Activated B cell treated with CpG ODN at 0.5 μM for 24 hours (primary cell): ENCODE measurements at regions not wholly inside any gene's neighbourhood (a gene's known extent, or its start where the extent isn't known, plus 50 kb on each side); places are given as distances from the start of the nearest gene placed in this dataset.
"Not testable (repeated sequence)": the region's sequence is repeated elsewhere in the genome, so short reads cannot be mapped to it uniquely, and the experiment has no call there.

Experiments used
- ATAC-seq: fragments of 200-7000 bp; cut with Tn5 transposase; one replicate; pipeline ENCODE4 v1.10.0; 2021; ENCODE audit warnings: low read depth, mild to moderate bottlenecking, moderate library complexity
- CTCF ChIA-PET: fragments of 350-600 bp; sonication (Branson Sonifier 250); formaldehyde crosslinking; loops from one replicate; lab custom pipeline; 2021; ENCODE audit warnings: antibody characterized with exemption; lab: Charles Lee
- POLR2A ChIA-PET: fragments of 350-600 bp; sonication (Branson Sonifier 250); formaldehyde crosslinking; loops from one replicate; lab custom pipeline; 2021; ENCODE audit warnings: antibody characterized with exemption; lab: Charles Lee
- DNase-seq: peaks from one replicate; pipeline ENCODE4 v3.0.0; 2022
- H3K27ac Mint-ChIP-seq: one replicate; pipeline ENCODE4 v1.8.0; 2020; ENCODE audit warnings: mixed read lengths
- H3K27me3 Mint-ChIP-seq: one replicate; pipeline ENCODE4 v1.8.0; 2021; ENCODE audit warnings: mixed read lengths
- H3K36me3 Mint-ChIP-seq: one replicate; pipeline ENCODE4 v1.8.0; 2021; ENCODE audit warnings: low read depth, mixed read lengths
- H3K4me1 Mint-ChIP-seq: one replicate; pipeline ENCODE4 v1.8.0; 2021; ENCODE audit warnings: mixed read lengths
- H3K4me3 Mint-ChIP-seq: one replicate; pipeline ENCODE4 v1.8.0; 2020; ENCODE audit warnings: mild to moderate bottlenecking, mixed read lengths
- H3K9me3 Mint-ChIP-seq: one replicate; pipeline ENCODE4 v1.8.0; 2020; ENCODE audit warnings: mixed read lengths
- CTCF ChIP-seq: fragments of 200-600 bp; IDR thresholded peaks from one replicate; pipeline ENCODE4 v1.8.0; 2022; ENCODE audit warnings: antibody characterized with exemption, mild to moderate bottlenecking
- intact Hi-C: fragments of 100-400 bp; cut with micrococcal nuclease; formaldehyde crosslinking; loops from one replicate; pipeline ENCODE4 v1.15.1; 2024

- no peak overlapping the region for H3K27ac Mint-ChIP-seq
- ATAC-seq, result no peak
- intact Hi-C loops, result no loop called here
- no peaks in the 10 kb centered on the region for H3K4me1 Mint-ChIP-seq
- no peaks in the 10 kb centered on the region for H3K9me3 Mint-ChIP-seq
- no peak for DNase-seq
- no peaks in the 10 kb centered on the region for H3K36me3 Mint-ChIP-seq
- CTCF ChIA-PET, result no interaction called here
- no peak for TF ChIP-seq CTCF
- POLR2A ChIA-PET, result no interaction called here
- peaks cover 2% of the 10 kb centered on the region for H3K27me3 Mint-ChIP-seq
- H3K4me3 Mint-ChIP-seq, result no peak overlapping the region
These were observed 298.2 kb downstream of the CCSER2 start for GRCh38 chr10:84626397-84627087.

- Mint-ChIP-seq H3K27ac (no peak overlapping the region), H3K36me3 (no peaks in the 10 kb centered on the region), H3K4me3 (no peak overlapping the region), H3K27me3 (peaks cover 5% of the 10 kb centered on the region), H3K9me3 (no peaks in the 10 kb centered on the region), H3K4me1 (no peaks in the 10 kb centered on the region)
- POLR2A ChIA-PET, result no interaction called here
- intact Hi-C loops, result no loop called here
- no peak for TF ChIP-seq CTCF
- no peak for ATAC-seq
- CTCF ChIA-PET, result no interaction called here
- DNase-seq, result no peak
These were observed 304.5 kb downstream of the CCSER2 start for GRCh38 chr10:84632866-84633265.

GRCh38 chr10:84634636-84635035 lies 306.2 kb downstream of the CCSER2 start:
- no peaks in the 10 kb centered on the region for H3K4me1 Mint-ChIP-seq
- POLR2A ChIA-PET, result no interaction called here
- H3K27me3 Mint-ChIP-seq, result peaks cover 5% of the 10 kb centered on the region
- CTCF ChIA-PET, result no interaction called here
- intact Hi-C loops, result no loop called here
- H3K36me3 Mint-ChIP-seq, result no peaks in the 10 kb centered on the region
- DNase-seq (no peak), ATAC-seq (no peak)
- H3K27ac Mint-ChIP-seq, result no peak overlapping the region
- TF ChIP-seq CTCF, result no peak
- H3K9me3 Mint-ChIP-seq, result no peaks in the 10 kb centered on the region
- no peak overlapping the region for H3K4me3 Mint-ChIP-seq

GRCh38 chr10:84650628-84651027 lies 322.2 kb downstream of the CCSER2 start:
- H3K4me3 Mint-ChIP-seq, H3K27me3 Mint-ChIP-seq, DNase-seq, H3K9me3 Mint-ChIP-seq, intact Hi-C loops, POLR2A ChIA-PET, CTCF ChIA-PET, ATAC-seq, H3K36me3 Mint-ChIP-seq, H3K27ac Mint-ChIP-seq, H3K4me1 Mint-ChIP-seq: not testable (repeated sequence)

GRCh38 chr10:84654671-84655070 lies 326.3 kb downstream of the CCSER2 start:
- DNase-seq, result no peak
- Mint-ChIP-seq H3K4me3 (no peak overlapping the region), H3K4me1 (peaks cover 7% of the 10 kb centered on the region), H3K9me3 (no peaks in the 10 kb centered on the region), H3K36me3 (no peaks in the 10 kb centered on the region), H3K27me3 (peaks cover 8% of the 10 kb centered on the region), H3K27ac (no peak overlapping the region)
- no peak for TF ChIP-seq CTCF
- ChIA-PET POLR2A (no interaction called here), CTCF (interaction anchor here (0.7 kb wide), 1 partner anchor 11 kb away, joined by 3 read pairs; no protein-coding TSS in a partner anchor)
- ATAC-seq, result peak; percentile 28
- intact Hi-C loops, result no loop called here

- H3K4me1 Mint-ChIP-seq, result peaks cover 7% of the 10 kb centered on the region
- intact Hi-C loops, result no loop called here
- TF ChIP-seq CTCF, result no peak
- H3K9me3 Mint-ChIP-seq, result no peaks in the 10 kb centered on the region
- ATAC-seq (no peak), DNase-seq (no peak)
- POLR2A ChIA-PET, result no interaction called here
- H3K4me3 Mint-ChIP-seq, result no peak overlapping the region
- no peaks in the 10 kb centered on the region for H3K27me3 Mint-ChIP-seq
- no peak overlapping the region for H3K27ac Mint-ChIP-seq
- CTCF ChIA-PET, result no interaction called here
- H3K36me3 Mint-ChIP-seq, result no peaks in the 10 kb centered on the region
These were observed 330.6 kb downstream of the CCSER2 start for GRCh38 chr10:84659027-84659426.
